Liver (tissue), 8 donors: ENCODE measurements at regions not wholly inside any gene's neighbourhood (a gene's known extent, or its start where the extent isn't known, plus 50 kb on each side); places are given as distances from the start of the nearest gene placed in this dataset.

Source experiments
- DNase-seq: peaks from one replicate; pipeline ENCODE4 v3.0.0-alpha.2; 2017; ENCODE audit warnings: low spot score
- H3K27ac ChIP-seq, 2 donors: one replicate each; pipeline ENCODE4 v1.7.0; 2013; ENCODE audit warnings: inconsistent platforms in 2 of 2, low read length in 2 of 2, control low read depth in 1 of 2, low read depth in 1 of 2, mild to moderate bottlenecking in 1 of 2
- H3K27me3 ChIP-seq, 4 donors: one replicate each; pipeline versions ENCODE4 v1.6.1 to v1.7.0; 2013; ENCODE audit warnings: low read length in 3 of 4, inconsistent platforms in 1 of 4, mild to moderate bottlenecking in 1 of 4, moderate library complexity in 1 of 4; ENCODE audit not compliant: control insufficient read depth in 4 of 4, insufficient read depth in 4 of 4
- H3K36me3 ChIP-seq, 4 donors: one replicate each; pipeline versions ENCODE4 v1.6.1 to v1.7.0; 2013; ENCODE audit warnings: low read length in 3 of 4, mild to moderate bottlenecking in 3 of 4, low read depth in 1 of 4, moderate library complexity in 1 of 4; ENCODE audit not compliant: control insufficient read depth in 4 of 4, insufficient read depth in 3 of 4
- H3K4me1 ChIP-seq, 4 donors: one replicate each; pipeline versions ENCODE4 v1.6.1 to v1.7.0; 2013; ENCODE audit warnings: low read length in 3 of 4, mild to moderate bottlenecking in 3 of 4, moderate library complexity in 1 of 4; ENCODE audit not compliant: control insufficient read depth in 4 of 4, insufficient read depth in 4 of 4
- H3K4me3 ChIP-seq, 3 donors: one replicate each; pipeline versions ENCODE4 v1.6.1 to v1.7.0; 2013; ENCODE audit warnings: low read length in 3 of 3, control low read depth in 1 of 3, low read depth in 1 of 3, mild to moderate bottlenecking in 1 of 3
- H3K9ac ChIP-seq, 2 donors: one replicate each; pipeline ENCODE4 v1.7.0; 2013; ENCODE audit warnings: low read length in 2 of 2, mild to moderate bottlenecking in 2 of 2, moderate library complexity in 2 of 2, control low read depth in 1 of 2, low read depth in 1 of 2
- H3K9me3 ChIP-seq, 4 donors: one replicate each; pipeline versions ENCODE4 v1.6.1 to v1.7.0; 2013; ENCODE audit warnings: low read length in 3 of 4; ENCODE audit not compliant: control insufficient read depth in 4 of 4
- ATF3 ChIP-seq: IDR thresholded peaks from 2 replicates; pipeline ENCODE4 v1.6.1; 2016; ENCODE audit warnings: antibody characterized with exemption
- EGR1 ChIP-seq, 2 donors: IDR thresholded peaks; 2 replicates each; pipeline ENCODE4 v1.6.1; 2016 to 2018; ENCODE audit warnings: antibody characterized with exemption in 2 of 2, low read depth in 2 of 2
- FOXA1 ChIP-seq: IDR thresholded peaks from 2 replicates; pipeline ENCODE4 v1.6.1; 2016; ENCODE audit warnings: antibody characterized with exemption
- FOXA2 ChIP-seq: IDR thresholded peaks from 2 replicates; pipeline ENCODE4 v1.6.1; 2016; ENCODE audit warnings: antibody characterized with exemption
- GABPA ChIP-seq, 2 donors: IDR thresholded peaks in 1 of 2; conservative IDR thresholded peaks in 1 of 2; 2 replicates each; pipeline ENCODE4 v1.6.1; 2016; ENCODE audit warnings: antibody characterized with exemption in 2 of 2, mild to moderate bottlenecking in 1 of 2, moderate library complexity in 1 of 2
- HNF4A ChIP-seq, 2 donors: conservative IDR thresholded peaks; 2 replicates each; pipeline ENCODE4 v1.6.1; 2016; ENCODE audit warnings: antibody characterized with exemption in 2 of 2, mild to moderate bottlenecking in 2 of 2
- HNF4G ChIP-seq: IDR thresholded peaks from 2 replicates; pipeline ENCODE4 v1.6.1; 2016; ENCODE audit warnings: antibody characterized with exemption
- JUND ChIP-seq, 2 donors: IDR thresholded peaks; 2 replicates each; pipeline ENCODE4 v1.6.1; 2016; ENCODE audit warnings: antibody characterized with exemption in 2 of 2
- MAX ChIP-seq: IDR thresholded peaks from 2 replicates; pipeline ENCODE4 v1.6.1; 2016; ENCODE audit warnings: antibody characterized with exemption
- NR2F2 ChIP-seq: IDR thresholded peaks from 2 replicates; pipeline ENCODE4 v1.6.1; 2016; ENCODE audit warnings: antibody characterized with exemption
- RAD21 ChIP-seq, 2 donors: IDR thresholded peaks; 2 replicates each; pipeline ENCODE4 v1.6.1; 2016; ENCODE audit warnings: antibody characterized with exemption in 2 of 2, mild to moderate bottlenecking in 2 of 2
- REST ChIP-seq: IDR thresholded peaks from 2 replicates; pipeline ENCODE4 v1.6.1; 2016; ENCODE audit warnings: antibody characterized with exemption, mild to moderate bottlenecking
- RXRA ChIP-seq, 2 donors: IDR thresholded peaks; 2 replicates each; pipeline ENCODE4 v1.6.1; 2017 to 2018; ENCODE audit warnings: antibody characterized with exemption in 2 of 2, mild to moderate bottlenecking in 1 of 2
- SP1 ChIP-seq: IDR thresholded peaks from 2 replicates; pipeline ENCODE4 v1.6.1; 2018; ENCODE audit warnings: antibody characterized with exemption, mild to moderate bottlenecking
- TAF1 ChIP-seq: conservative IDR thresholded peaks from 2 replicates; pipeline ENCODE4 v1.6.1; 2016; ENCODE audit warnings: antibody characterized with exemption, mild to moderate bottlenecking
- YY1 ChIP-seq: IDR thresholded peaks from 2 replicates; pipeline ENCODE4 v1.6.1; 2016; ENCODE audit warnings: antibody characterized with exemption, mild to moderate bottlenecking
- ZBTB33 ChIP-seq: IDR thresholded peaks from 2 replicates; pipeline ENCODE4 v1.6.1; 2016; ENCODE audit warnings: antibody characterized with exemption
- WGBS: extraction: QIAGEN DNeasy Blood & Tissue Kit; methylation state at CpG from one replicate; pipeline ENCODE4 v1.1.7; 2013; 5-methylcytosine and 5-hydroxymethylcytosine counted together
- TF ChIP-seq, protein P1 (sequence below): fragments of 150-350 bp; IDR thresholded peaks from 2 replicates; pipeline ENCODE4 v1.5.1; 2017; ENCODE audit warnings: improper control_type of control experiment, low read depth, low read length; ENCODE audit not compliant: missing input control
- donor health status: healthy.
- donor health status: healthy.
- donor health status: healthy.
- donor health status: healthy.
- donor health status: healthy.

DNA sequence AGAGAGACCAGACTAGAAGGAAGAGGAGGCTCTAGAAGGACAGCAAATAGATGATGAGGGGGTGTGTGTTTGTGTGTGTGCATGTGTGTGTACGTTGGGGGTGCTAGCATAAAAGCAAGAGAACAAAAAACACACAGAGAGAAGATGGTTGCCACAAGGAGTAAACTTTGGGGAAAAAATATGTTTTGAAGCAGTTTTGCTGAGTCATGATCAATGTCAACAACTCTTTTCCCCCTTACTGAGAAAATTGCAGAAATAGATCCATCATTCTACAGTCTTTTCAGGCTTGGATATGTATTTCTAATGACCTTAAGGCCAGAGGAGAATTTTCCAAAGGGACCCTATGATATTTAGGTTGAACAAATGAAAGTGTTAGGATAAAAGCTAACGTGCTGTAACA, 89.0 kb upstream of the NHS start:
- Histone ChIP-seq H3K4me3 (no peak overlapping the region), H3K9me3 (peaks cover 0 to 7% (median 0%) of the 10 kb centered on the region in 4 donors), H3K4me1 (no peaks in the 10 kb centered on the region), H3K27ac (no peak overlapping the region), H3K36me3 (no peaks in the 10 kb centered on the region), H3K27me3 (no peaks in the 10 kb centered on the region), H3K9ac (no peak overlapping the region)
- DNase-seq = no peak
- TF ChIP-seq HNF4G = no peak
- WGBS = 84% methylated on average over 2 of the region's 2 CpGs

DNA sequence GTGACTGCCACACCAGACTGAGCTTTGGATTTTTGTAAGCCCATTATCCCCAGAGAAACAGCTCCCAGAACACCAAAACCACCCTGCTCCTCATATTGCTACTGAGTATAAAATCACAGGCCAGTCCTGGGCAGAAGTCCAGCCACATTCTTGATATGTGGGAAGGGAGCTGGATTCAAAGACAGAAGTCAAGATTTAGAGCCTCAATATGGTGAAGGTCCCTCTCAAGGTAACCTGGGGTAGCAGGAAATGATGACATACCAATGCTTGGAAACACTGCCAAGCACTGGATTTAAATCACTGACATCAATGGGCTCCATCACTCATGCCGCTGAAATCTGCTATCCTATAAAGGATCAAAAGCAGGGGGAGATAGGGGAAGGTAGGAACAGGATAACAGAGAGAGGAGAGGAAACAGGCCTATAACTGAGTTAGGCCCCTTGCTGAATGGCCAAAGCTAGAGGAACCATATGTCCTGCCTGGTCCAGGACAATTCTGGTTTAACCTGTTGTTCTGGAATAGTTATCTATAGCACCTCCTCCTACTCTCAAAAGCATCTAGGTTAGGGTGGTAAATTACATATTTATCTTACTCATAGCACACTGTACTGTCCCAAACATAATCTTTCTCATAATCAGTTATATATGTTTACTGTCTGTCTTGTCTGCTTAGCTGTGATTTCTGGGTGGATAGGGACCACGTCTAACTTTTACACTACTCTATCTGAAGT, 83.7 kb upstream of the NHS start:
- no peak for DNase-seq
- Histone ChIP-seq H3K9me3 (peaks cover 0 to 4% (median 0%) of the 10 kb centered on the region in 4 donors), H3K4me3 (no peak overlapping the region), H3K27me3 (no peaks in the 10 kb centered on the region), H3K27ac (no peak overlapping the region), H3K9ac (no peak overlapping the region), H3K36me3 (no peaks in the 10 kb centered on the region), H3K4me1 (no peaks in the 10 kb centered on the region)
- 70% methylated on average over 2 of the region's 2 CpGs for WGBS
- no peak for TF ChIP-seq HNF4G
- no peak for TF ChIP-seq NR2F2
- TF ChIP-seq REST = no peak
- no peak for TF ChIP-seq RAD21 (IDR thresholded peaks at IDR 0.05)
- TF ChIP-seq TAF1 = no peak
- TF ChIP-seq EGR1 (IDR thresholded peaks at IDR 0.05; ENCODE audit: low read depth in 2 of 2) = no peak
- TF ChIP-seq FOXA2 = no peak
- TF ChIP-seq SP1 = no peak
- TF ChIP-seq HNF4A (conservative IDR thresholded peaks at IDR 0.05) = no peak
- TF ChIP-seq, protein P1, sequence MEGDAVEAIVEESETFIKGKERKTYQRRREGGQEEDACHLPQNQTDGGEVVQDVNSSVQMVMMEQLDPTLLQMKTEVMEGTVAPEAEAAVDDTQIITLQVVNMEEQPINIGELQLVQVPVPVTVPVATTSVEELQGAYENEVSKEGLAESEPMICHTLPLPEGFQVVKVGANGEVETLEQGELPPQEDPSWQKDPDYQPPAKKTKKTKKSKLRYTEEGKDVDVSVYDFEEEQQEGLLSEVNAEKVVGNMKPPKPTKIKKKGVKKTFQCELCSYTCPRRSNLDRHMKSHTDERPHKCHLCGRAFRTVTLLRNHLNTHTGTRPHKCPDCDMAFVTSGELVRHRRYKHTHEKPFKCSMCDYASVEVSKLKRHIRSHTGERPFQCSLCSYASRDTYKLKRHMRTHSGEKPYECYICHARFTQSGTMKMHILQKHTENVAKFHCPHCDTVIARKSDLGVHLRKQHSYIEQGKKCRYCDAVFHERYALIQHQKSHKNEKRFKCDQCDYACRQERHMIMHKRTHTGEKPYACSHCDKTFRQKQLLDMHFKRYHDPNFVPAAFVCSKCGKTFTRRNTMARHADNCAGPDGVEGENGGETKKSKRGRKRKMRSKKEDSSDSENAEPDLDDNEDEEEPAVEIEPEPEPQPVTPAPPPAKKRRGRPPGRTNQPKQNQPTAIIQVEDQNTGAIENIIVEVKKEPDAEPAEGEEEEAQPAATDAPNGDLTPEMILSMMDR = no peak
- TF ChIP-seq YY1 = no peak
- no peak for TF ChIP-seq GABPA (IDR thresholded peaks at IDR 0.05 in 1 of 2, conservative IDR thresholded peaks at IDR 0.05 in 1 of 2)
- TF ChIP-seq ATF3 = no peak
- no peak for TF ChIP-seq RXRA (IDR thresholded peaks at IDR 0.05)
- no peak for TF ChIP-seq JUND (IDR thresholded peaks at IDR 0.05)
- no peak for TF ChIP-seq ZBTB33
- TF ChIP-seq FOXA1 = no peak
- no peak for TF ChIP-seq MAX
